Prostate gland (tissue), 2 donors: ENCODE measurements at regions not wholly inside any gene's neighbourhood (a gene's known extent, or its start where the extent isn't known, plus 50 kb on each side); places are given as distances from the start of the nearest gene placed in this dataset.

Experiments used
- DNase-seq: peaks from one replicate; pipeline ENCODE4 v3.0.0-alpha.2; 2019; ENCODE audit warnings: low spot score
- H3K27ac ChIP-seq, 2 donors: fragments of 200-600 bp; sonication (generic); 2 replicates each; pipeline ENCODE4 v1.5.1; 2017 to 2019
- H3K27me3 ChIP-seq: fragments of 200-600 bp; sonication (generic); replicated peaks from 2 replicates; pipeline ENCODE4 v1.5.1; 2019; ENCODE audit not compliant: insufficient read depth
- H3K36me3 ChIP-seq, 2 donors: fragments of 200-600 bp; sonication (generic); 1 replicate in 1 of 2; 2 replicates in 1 of 2; pipeline versions ENCODE4 v1.5.1 to v1.8.1; 2017 to 2019
- H3K4me1 ChIP-seq: fragments of 200-600 bp; sonication (generic); replicated peaks from 2 replicates; pipeline ENCODE4 v1.5.1; 2019
- H3K4me3 ChIP-seq, 2 donors: fragments of 200-600 bp; sonication (generic); 2 replicates each; pipeline ENCODE4 v1.5.1; 2017 to 2019
- H3K9me3 ChIP-seq: fragments of 200-600 bp; sonication (generic); 2 replicates; pipeline ENCODE4 v1.5.1; 2017
- POLR2A ChIP-seq: fragments of 450-650 bp; IDR thresholded peaks from one replicate; pipeline ENCODE4 v1.6.1; 2016; ENCODE audit warnings: antibody characterized with exemption, mild to moderate bottlenecking
- POLR2AphosphoS5 ChIP-seq: sonication (generic); formaldehyde crosslinking; IDR thresholded peaks from one replicate; pipeline ENCODE4 v1.6.1; 2017; ENCODE audit warnings: antibody characterized with exemption
- WGBS: methylation state at CpG from one replicate; pipeline ENCODE4 v1.1.5; 2018; 5-methylcytosine and 5-hydroxymethylcytosine counted together
- intact Hi-C: fragments of 100-400 bp; cut with DNase I; formaldehyde crosslinking; loops from one replicate; pipeline ENCODE4 v1.14.2; 2022
- TF ChIP-seq, protein P1 (sequence below), 4 experiments: fragments of 200-600 bp in 2 of 4; fragments of 450-650 bp in 2 of 4; sonication (generic) in 2 of 4; IDR thresholded peaks; 1 replicate in 3 of 4; 2 replicates in 1 of 4; pipeline ENCODE4 v1.5.1; 2016 to 2019; ENCODE audit warnings: antibody characterized with exemption in 4 of 4, mild to moderate bottlenecking in 2 of 4, moderate library complexity in 2 of 4

DNA sequence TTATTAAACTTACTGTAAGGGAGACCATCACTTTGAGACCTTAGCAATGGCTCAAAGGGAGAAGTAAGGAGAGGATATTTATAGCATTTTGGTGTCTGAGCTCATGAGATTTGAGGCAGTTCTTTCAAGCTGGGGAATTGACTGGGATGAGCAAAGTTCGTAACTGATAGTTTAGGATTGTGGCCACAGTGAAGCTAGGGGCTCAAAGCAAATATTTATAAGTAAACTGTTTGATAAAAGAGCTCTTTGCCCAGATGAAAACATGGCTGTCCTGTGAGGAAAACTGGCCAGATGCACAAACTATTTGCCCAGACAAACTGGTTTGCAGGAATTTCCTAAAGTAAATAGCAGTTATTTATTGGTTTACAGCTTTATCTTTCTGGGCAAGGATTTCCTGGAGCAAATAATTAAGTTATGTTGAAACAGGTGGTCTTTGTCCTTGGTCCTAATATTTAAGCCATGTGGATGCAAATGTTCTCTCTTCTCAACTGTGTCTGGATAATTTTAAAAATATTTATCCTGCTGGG lies 59.7 kb upstream of the TMTC4 start:
- Histone ChIP-seq H3K9me3 (no peaks in the 10 kb centered on the region), H3K4me1 (peaks cover 3% of the 10 kb centered on the region), H3K27ac (peak overlapping the region; percentile 1 to 52), H3K36me3 (no peaks in the 10 kb centered on the region), H3K27me3 (no peaks in the 10 kb centered on the region), H3K4me3 (no peak overlapping the region)
- WGBS: 38% methylated on average over 1 of the region's 1 CpG
- peak; percentile 35 for DNase-seq
- TF ChIP-seq POLR2A: no peak
- TF ChIP-seq POLR2AphosphoS5: peak; percentile 69
- TF ChIP-seq, protein P1, sequence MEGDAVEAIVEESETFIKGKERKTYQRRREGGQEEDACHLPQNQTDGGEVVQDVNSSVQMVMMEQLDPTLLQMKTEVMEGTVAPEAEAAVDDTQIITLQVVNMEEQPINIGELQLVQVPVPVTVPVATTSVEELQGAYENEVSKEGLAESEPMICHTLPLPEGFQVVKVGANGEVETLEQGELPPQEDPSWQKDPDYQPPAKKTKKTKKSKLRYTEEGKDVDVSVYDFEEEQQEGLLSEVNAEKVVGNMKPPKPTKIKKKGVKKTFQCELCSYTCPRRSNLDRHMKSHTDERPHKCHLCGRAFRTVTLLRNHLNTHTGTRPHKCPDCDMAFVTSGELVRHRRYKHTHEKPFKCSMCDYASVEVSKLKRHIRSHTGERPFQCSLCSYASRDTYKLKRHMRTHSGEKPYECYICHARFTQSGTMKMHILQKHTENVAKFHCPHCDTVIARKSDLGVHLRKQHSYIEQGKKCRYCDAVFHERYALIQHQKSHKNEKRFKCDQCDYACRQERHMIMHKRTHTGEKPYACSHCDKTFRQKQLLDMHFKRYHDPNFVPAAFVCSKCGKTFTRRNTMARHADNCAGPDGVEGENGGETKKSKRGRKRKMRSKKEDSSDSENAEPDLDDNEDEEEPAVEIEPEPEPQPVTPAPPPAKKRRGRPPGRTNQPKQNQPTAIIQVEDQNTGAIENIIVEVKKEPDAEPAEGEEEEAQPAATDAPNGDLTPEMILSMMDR (IDR thresholded peaks at IDR 0.05): no peak
- intact Hi-C loops: no loop called here

DNA sequence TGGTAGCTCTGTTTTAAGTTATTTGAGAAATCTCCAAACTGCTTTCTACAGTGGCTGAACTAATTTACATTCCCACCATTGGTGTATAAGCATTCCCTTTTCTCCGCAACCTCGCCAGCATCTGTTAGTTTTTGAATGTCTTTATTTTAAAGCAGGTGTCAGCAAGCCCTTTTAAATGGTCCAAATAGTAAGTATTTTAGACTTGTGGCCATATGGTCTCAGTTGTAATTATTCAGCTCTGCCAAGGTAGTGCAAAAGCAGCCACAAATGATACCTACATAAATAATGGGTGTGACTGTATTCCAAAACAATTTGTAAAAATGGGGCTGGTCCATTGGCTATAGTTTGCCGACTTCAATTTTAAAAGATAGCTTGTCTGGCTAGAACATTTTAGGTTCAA lies 58.7 kb upstream of the TMTC4 start:
- Histone ChIP-seq H3K9me3 (no peaks in the 10 kb centered on the region), H3K27ac (no peak overlapping the region), H3K36me3 (no peaks in the 10 kb centered on the region), H3K27me3 (no peaks in the 10 kb centered on the region), H3K4me1 (peaks cover 3% of the 10 kb centered on the region), H3K4me3 (no peak overlapping the region)
- intact Hi-C loops: no loop called here
- 94% methylated on average over 3 of the region's 3 CpGs for WGBS
- DNase-seq: no peak
- TF ChIP-seq POLR2A (no peak), POLR2AphosphoS5 (no peak)
- TF ChIP-seq, protein P1 (IDR thresholded peaks at IDR 0.05): no peak

DNA sequence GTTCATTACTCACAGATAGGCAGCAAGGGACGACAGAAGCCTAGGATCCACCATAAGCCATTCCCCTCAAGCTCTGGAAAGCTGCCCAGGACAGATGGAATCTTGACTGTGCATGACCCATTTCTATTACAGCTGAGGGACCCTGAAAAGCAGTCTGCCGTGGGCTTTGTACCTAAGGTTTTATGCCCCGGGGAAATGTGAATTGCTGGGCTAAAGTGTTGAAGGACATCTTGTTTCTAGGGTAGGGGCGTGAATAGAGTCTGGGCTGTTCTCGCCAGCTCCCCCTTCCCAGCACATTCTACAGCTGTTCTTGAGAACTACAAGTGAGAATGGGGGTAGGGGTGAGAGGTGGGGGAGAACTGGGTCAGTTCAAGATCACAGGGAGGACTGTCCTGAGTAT lies 53.6 kb upstream of the TMTC4 start:
- no peaks in the 10 kb centered on the region for H3K27me3 ChIP-seq
- DNase-seq: no peak
- no peaks in the 10 kb centered on the region for H3K4me1 ChIP-seq
- H3K9me3 ChIP-seq: no peaks in the 10 kb centered on the region
- H3K27ac ChIP-seq: no peak overlapping the region
- no peaks in the 10 kb centered on the region for H3K36me3 ChIP-seq
- intact Hi-C loops: no loop called here
- no peak overlapping the region for H3K4me3 ChIP-seq
- 83% methylated on average over 5 of the region's 5 CpGs for WGBS
- TF ChIP-seq POLR2AphosphoS5 (no peak), POLR2A (no peak)
- TF ChIP-seq, protein P1 (IDR thresholded peaks at IDR 0.05): no peak

DNA sequence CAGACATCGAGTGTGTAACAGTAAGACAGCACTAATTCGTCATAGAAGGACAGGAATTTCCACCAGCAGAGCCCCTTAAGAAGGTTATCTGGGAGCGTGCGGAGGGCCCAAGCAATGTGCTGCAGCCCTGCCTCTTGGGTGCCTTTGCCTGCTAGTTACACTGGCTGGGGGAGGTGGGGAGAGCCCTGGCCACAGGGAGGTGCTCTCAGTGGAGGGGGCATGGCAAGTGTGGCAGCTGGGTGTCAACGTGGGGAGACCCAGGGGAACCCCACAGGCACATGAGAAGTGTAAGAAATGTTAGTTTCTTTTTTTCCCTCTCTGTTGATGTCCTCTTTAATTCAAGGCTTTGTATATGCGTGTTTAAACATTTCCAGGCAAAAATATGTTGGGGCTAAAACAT lies 50.9 kb upstream of the TMTC4 start:
- Histone ChIP-seq H3K4me1 (no peaks in the 10 kb centered on the region), H3K4me3 (no peak overlapping the region), H3K9me3 (no peaks in the 10 kb centered on the region), H3K27me3 (no peaks in the 10 kb centered on the region), H3K27ac (no peak overlapping the region), H3K36me3 (no peaks in the 10 kb centered on the region)
- DNase-seq: no peak
- no peak for TF ChIP-seq POLR2A
- intact Hi-C loops: no loop called here
- 81% methylated on average over 6 of the region's 6 CpGs for WGBS

DNA sequence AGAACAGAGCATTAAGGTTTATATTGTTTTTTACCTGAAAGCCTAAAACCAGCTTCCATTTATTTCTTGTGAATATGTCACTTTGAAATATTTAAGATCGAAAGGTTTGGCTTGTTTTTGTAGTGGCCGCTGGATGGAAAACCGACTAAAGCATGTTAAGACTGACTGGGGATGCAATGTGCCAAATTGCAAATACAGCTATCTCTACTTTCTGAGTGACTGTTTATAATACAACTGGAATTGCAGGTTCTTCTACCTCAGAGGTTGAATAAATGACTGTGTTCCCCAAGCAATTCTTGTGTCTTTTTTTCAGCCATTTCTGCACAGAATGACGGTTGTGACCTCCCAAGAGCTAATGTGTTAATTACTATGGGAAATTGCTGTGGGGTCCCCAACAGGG lies 50.0 kb upstream of the TMTC4 start:
- Histone ChIP-seq H3K4me1 (no peaks in the 10 kb centered on the region), H3K4me3 (no peak overlapping the region), H3K9me3 (no peaks in the 10 kb centered on the region), H3K36me3 (no peaks in the 10 kb centered on the region), H3K27ac (peak overlapping the region; percentile 22 to 42), H3K27me3 (no peaks in the 10 kb centered on the region)
- 39% methylated on average over 4 of the region's 4 CpGs for WGBS
- DNase-seq: peak; percentile 25
- TF ChIP-seq, protein P1 (IDR thresholded peaks at IDR 0.05): no peak
- TF ChIP-seq POLR2AphosphoS5: peak; percentile 62
- intact Hi-C loops: no loop called here
